ENCODE measurements at regions not wholly inside any gene's neighbourhood (a gene's known extent, or its start where the extent isn't known, plus 50 kb on each side); places are given as distances from the start of the nearest gene placed in this dataset.

DNA sequence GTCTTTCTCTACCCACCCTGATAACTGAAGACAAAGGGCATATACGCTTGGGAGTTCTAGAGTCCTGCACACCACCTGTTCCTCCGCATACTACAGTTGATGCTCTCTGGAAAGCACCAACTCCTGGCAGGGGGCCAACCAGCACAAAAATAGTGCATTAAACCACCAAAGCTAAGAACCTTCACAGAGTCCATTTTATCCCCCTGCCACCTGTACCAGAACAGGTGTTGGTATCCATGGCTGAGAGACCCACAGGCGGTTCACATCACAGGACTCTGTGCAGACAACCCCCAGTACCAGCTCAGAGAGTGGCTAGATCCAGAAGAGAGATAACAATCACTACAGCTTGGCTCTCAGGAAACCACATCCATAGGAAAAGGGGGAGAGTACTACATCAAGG is 114.4 kb upstream of the POU1F1 start:
- DNase-seq, result no peak

DNA sequence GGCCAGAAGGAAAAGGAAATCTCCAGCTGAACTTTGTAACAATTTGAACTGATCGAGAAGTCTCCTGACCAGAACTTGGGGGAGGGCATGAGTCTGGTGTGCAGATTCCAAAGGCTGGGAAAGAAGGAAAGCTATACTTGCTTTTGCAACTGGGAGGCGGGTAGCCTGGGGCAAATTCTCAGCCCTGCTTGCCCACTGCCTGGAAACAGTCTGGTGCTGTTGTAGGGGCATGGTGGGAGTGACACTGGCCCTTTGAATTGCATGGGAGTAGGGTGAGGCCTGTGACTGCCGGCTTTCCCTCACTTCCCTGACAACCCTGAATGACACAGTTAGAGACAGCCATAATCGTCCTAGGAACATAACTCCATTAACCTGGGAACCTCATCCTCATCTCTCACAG is 114.0 kb upstream of the POU1F1 start:
- DNase-seq, result no peak

DNA sequence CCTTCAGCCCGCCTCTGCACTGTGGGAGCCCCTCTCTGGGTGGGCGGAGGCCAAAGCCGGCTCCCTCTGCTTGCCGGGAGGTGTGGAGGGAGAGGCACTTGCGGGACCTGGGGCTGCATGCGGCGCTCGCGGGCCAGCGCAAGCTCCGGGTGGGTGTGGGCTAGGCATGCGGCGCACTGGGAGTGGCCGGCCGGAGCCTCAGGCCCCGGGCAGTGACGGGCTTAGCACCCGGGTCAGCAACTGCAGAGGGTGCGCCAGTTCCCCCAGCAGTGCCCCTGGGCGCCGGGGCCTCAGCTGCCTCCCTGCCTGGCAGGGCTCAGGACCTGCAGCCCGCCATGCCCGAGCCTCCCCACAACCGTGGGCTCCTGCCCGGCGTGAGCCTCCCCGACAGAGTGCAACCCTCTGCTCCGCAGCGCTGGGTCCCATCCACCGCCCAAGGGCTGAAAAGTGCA is 98.9 kb upstream of the POU1F1 start:
- DNase-seq, result no peak

DNA sequence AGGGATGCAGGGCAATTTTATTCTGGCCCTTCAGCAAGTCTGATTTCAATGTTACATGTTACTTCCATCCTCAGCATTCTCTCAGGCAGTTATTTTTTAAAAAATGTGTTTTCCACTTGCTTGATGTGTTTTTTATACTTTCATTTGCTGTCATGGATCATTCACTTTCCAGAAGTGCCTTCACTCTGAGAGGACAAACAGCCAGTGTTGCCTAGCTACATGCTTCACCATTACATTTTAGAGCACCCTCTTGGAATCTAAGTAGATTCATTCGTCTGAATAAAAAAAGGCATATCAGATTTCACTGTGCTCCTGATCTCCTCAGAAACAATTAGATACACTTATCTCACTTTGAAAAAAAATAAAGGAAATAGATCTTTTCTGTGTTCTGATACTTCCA is 93.6 kb upstream of the POU1F1 start:
- DNase-seq, result peak; percentile 16

DNA sequence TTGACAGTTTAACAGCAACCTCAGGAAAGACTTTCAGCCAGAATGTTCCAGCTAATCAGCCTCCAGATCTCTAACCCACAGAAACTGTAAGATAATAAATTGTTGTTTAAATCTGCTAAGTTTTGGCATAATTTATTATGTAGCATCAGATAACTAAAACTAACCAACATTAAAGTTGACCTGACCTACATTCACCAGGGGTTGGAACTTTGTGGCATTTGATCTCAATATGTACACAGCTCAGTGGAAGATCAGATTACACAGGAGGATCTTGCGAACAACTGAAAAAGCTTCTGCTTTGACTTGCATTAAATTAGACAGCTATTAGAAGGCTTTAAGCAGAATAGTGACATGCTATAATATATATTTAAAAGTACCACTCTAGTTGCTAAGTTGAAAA is 91.4 kb upstream of the POU1F1 start:
- no peak for DNase-seq

DNA sequence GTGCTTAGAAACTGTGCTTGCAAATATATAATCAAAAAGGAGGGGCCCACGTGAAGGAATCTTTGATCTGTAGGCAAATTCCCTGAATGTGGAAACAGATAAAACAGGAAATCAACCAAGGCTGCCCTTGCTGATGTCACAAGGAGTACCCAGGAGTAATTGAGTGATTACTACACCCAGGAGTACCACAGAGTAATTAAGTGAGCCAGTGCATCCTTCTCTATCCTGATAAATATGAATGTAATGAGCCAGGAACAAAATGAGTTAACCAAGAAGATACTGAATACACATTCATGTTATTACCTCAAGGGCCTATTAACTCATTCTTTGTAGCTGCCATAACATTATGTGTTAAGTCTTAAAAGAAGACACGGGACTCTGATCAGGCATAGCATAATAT is 87.3 kb upstream of the POU1F1 start:
- no peak for DNase-seq

DNA sequence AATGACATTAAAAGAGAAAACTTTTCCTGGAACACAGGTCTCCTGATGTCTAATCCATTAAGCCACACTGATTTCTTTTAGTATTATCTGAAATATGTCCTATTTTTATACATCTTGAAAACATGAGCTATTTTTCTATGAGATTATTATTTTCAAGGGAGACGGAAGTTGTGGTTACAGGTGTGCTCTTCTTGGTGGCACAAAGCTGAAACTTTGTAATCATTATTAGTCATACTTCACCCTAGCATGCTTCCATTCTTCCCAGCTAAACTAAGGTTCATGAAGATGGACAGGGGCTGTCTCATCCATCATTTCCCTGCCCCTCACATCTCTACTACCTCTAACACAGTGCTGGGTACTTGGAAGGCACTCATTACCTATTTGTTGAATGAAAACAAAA is 85.6 kb upstream of the POU1F1 start:
- no peak for DNase-seq

DNA sequence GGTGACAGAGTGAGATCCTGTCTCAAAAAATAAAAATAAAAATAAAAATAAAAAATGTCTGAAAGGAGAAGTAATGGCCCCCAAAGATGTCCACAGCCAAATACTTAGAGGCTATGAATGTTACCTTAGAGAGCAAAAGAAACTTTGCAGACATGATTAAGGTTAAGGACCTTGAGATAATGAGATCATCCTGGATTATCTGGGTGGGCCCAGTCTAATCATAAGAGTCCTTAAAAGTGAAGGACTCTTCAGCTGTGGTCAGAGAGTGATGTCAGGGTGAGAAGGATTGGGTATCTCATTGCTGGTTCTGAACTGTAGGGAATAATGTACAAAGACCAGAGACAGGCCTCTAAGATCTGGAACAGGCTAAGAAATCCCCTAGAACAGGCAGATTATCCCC is 84.9 kb upstream of the POU1F1 start:
- no peak for DNase-seq

DNA sequence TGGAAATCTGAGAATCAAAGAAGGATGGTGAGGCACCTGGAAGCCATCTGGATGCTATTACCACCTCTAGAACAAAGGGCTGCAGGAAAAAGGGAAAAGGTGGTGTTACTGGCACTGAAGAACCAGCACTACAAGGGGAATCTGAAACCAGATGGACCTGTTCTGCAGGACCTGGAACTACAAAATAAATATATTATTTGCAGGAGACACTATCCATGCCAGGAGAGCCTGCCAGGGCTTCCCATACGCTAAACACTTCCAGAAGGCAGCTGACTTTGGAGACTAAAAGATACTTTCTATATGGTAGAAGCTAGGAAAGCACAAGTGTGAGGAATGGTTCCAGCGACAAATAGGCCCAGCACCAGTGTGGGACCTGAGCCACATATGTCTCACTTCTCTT is 83.4 kb upstream of the POU1F1 start:
- DNase-seq, result peak; percentile 16

DNA sequence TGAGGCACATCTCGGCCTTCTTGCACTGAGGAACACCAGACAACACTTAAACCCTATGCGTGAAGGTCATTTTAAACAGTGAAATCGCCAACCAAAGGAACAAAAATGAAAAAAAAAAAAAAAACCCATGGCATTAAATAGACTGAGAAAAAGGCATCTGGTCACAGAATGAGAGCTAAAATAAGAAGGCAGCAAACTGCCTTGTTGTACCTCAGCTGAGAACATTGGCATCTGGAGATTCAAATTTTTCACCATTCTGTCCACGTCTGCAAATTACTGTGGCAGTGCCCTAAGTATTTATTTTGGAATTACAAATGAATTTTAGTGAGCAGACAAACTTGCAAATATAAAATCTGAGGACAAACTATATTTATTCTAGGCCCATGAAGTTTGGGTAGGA is 82.6 kb upstream of the POU1F1 start:
- no peak for DNase-seq

DNA sequence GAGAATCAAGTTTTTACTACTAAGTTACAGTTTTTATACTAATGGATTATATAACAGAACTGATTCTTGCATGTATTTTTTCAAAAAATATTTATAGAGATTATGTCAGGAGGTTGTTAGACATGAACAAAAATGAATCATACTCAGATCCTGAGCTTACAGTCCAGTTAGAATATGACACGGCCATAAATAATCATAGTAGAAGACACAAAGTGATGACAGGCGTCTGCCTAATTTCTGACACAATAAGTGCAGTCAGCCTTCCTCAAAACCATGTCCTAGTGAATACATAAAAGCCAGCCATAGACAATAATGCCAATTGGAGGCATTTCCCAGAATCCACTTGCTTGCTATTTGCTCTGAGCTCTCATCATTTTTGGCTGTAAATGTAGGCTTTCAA is 81.7 kb upstream of the POU1F1 start:
- DNase-seq, result no peak

DNA sequence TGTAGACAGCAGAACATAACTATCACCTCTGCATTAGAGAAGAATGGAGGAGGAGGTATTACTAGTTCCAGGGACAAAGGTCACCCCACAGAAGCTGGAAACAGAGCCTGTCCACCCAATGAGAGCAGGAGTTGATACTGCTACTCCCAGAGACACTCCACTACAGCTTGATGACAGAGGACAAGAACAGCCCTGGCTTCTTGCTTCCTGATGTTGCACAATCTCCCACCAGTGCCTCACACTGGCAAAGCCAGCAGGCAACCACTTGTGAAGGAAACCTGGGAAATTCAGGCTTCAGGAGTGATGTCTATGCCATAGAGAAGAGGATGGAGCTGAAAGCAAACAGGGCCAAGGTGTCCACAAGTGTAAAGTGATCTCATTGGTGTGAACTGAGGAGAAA is 78.0 kb upstream of the POU1F1 start:
- no peak for DNase-seq

DNA sequence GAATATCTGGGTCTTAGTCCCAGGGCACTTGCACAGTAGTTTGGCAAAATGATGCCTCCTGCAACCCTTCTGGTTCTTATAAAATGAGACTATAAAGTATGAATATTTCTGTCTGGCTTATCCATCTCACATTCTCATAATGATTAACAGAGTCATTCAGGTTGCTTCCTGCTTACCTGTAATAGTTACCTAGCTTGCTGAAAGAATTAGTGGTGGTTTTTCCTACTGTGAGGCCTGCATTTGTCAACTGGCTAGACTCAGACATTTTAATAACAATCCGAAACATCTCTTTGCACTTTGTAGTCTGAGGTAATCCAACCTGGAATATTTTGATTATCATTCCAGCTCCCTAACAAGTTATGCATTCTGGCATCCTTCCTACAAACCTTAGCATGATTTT is 75.6 kb upstream of the POU1F1 start:
- DNase-seq, result no peak

DNA sequence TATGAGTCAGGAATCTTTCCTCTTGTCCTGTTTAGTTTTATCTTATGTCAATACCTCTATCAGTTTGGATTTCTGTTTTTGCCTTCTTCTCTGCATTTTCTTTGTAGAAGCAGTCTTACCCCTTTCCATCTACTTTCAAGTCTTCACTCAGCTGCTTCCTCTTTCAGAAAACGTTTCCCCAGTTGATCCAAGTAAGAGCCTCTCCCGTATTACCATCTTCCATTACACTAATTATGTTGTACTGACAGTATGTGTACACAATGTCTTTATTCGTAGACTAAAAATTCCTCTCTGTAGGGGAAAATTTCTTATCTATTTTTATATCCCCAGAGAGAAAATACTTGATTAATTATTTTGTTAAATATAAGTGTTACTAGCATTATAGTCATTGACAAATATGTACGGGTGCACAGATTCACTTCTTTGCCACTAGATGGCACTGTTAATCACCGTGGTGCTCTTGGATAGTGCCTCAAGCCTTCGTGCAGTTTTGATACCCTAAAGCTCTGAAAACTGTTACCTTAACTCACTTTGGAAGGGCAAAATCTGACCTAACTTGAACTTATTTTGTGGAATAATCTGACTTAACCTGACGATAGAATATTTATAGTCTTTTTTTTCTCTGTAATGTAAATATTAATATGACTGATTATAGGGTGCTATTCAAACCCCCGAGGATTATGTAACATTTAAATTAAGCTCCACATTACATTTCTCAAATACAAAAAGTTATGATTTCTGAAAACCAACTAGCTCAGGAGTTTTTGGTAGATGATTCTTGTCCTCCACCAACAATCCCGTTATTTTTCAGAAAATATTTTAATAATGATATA is 74.2 kb upstream of the POU1F1 start:
- peak; percentile 43 for DNase-seq

DNA sequence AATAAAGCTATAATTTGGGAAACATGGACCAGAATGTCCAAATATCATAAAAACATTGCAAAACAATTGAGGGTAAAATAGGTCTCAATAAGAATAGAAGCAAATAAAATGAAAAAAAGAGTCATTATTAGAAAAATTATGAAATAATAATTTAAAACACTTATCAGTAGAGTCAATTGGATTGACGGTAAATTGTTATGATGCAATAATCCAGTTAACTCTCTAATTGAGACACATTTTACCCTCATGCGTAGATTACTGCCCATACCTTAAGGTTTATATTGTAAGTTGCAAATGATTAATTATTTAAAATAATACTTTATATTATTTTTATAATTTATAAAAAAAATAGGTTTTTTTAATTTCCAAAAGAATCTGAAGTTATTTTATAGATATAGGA is 73.4 kb upstream of the POU1F1 start:
- DNase-seq, result no peak

DNA sequence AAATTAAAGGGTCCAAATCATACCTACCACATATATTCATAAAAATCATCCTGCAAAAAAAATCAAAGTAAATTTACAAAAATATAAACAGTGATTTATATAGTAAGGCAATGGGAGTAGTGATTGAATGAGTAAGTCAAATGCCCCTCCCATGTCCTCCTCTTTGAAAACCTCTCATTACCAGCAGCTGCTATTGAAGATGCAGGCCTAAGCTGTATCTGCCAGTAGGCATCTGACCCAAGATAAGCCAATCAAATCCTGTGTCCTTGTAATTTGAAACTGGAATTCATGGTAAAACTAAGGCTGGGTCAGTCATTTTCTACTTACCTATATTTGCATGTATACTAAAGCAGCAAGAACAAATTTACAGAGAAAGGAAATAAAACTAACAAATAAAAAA is 60.4 kb upstream of the POU1F1 start:
- DNase-seq, result no peak

DNA sequence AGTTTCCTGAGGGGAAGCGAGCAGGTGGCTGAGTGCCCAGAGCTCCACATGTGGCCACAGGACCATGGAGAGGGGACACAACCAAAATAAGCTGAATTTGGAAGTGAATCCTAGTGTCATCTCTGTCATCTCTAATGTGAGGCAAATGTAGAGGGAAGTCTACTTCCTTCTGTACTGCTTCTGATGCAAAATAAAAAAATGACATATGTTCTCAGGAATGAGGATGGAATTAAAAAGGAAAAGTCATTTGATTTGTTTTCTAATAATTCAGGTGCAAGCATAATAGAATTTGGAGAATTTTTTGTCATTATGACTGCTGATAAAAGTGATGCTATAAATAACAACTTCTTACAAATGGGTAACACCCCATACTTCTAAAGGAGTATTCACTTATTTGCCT is 59.5 kb upstream of the POU1F1 start:
- no peak for DNase-seq

DNA sequence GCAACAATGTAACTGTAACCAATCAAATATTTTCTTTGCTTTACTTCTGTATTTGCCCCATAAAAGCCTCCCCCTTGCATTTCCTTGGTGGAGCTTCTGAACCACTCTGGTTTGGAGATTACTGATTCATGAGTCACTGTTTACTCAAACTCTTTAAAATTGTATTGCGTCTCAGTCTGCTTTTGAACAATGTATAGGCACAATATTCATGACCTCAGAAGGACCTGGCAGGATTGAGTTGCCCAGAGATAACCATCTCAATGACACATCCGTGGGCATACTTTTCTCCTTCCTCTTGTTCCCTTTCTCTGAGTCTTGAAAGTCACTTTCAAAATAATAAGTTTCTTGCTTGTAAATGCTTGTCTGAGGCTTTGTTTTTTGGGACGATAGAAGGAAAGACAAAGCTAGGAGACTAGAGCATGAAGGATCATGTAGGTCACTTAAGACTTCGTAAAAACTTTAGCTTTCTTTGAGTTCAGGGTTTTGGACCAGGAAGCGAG is 57.1 kb upstream of the POU1F1 start:
- DNase-seq, result no peak

DNA sequence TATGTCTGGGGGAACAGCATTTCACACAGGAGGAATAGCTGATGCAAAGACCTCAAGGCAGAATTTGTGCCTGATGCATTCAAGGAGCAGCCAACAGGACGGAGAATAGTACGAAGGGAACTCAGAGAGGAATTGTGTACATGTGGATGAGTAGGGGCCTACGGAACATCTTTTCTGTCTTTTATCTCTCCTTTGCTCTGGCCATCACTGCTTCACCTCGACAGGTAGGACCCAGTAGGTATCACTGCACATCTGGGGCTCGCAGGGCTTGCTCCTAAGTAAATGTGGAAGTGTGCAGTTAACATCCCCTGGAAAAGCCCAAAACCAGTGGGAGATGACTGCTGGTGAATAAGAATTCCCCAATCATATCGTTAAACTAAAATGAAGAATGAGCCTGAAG is 56.4 kb upstream of the POU1F1 start:
- DNase-seq, result no peak

DNA sequence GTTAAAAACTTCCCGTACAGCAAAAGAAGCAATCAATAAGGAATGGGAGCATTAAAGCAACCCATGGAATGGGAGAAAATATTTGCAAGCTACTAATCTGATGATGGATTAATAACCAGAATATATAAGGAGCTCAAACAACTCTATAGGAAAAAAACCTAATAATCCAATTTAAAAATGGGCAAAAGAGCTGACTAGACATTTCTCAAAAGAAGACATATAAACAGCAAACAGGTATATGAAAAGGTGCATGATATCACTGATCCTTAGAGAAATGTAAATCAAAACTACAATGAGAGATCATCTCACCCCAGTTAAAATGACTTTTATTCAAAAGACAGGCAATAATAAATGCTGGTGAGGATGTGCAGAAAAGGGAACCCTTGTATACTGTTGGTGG is 52.7 kb upstream of the POU1F1 start:
- no peak for DNase-seq
